Transverse colon (tissue), 4 donors: ENCODE measurements at regions not wholly inside any gene's neighbourhood (a gene's known extent, or its start where the extent isn't known, plus 50 kb on each side); places are given as distances from the start of the nearest gene placed in this dataset.

Experiments used
- DNase-seq: peaks from one replicate; pipeline ENCODE4 v3.0.0-alpha.2; 2019
- H3K27ac ChIP-seq, 4 donors: fragments of 200-600 bp; sonication (generic); 2 replicates each; pipeline ENCODE4 v1.5.1; 2016 to 2018; ENCODE audit warnings: inconsistent platforms in 4 of 4
- H3K27me3 ChIP-seq: fragments of 200-600 bp; sonication (generic); 2 replicates; pipeline ENCODE4 v1.5.1; 2017; ENCODE audit warnings: inconsistent platforms
- H3K36me3 ChIP-seq, 4 donors: fragments of 200-600 bp; sonication (generic); 2 replicates each; pipeline ENCODE4 v1.5.1; 2017 to 2019; ENCODE audit warnings: inconsistent platforms in 4 of 4
- H3K4me1 ChIP-seq, 4 donors: fragments of 200-600 bp; sonication (generic); 2 replicates each; pipeline ENCODE4 v1.5.1; 2017 to 2020; ENCODE audit warnings: inconsistent platforms in 4 of 4
- H3K4me3 ChIP-seq, 4 donors: fragments of 200-600 bp; sonication (generic); 1 replicate in 1 of 4; 2 replicates in 3 of 4; pipeline versions ENCODE4 v1.5.1 to v1.6.1; 2017 to 2019; ENCODE audit warnings: inconsistent platforms in 4 of 4
- H3K9me3 ChIP-seq, 2 donors: fragments of 200-600 bp; sonication (generic); 2 replicates each; pipeline ENCODE4 v1.5.1; 2017 to 2019; ENCODE audit warnings: inconsistent platforms in 2 of 2
- EP300 ChIP-seq: sonication (generic); formaldehyde crosslinking; IDR thresholded peaks from one replicate; pipeline ENCODE4 v1.6.1; 2017; ENCODE audit warnings: antibody characterized with exemption, low read depth
- POLR2A ChIP-seq: fragments of 450-650 bp; IDR thresholded peaks from one replicate; pipeline ENCODE4 v1.6.1; 2016; ENCODE audit warnings: antibody characterized with exemption, mild to moderate bottlenecking, moderate library complexity
- POLR2AphosphoS5 ChIP-seq, 3 donors: sonication (generic); formaldehyde crosslinking; IDR thresholded peaks; one replicate each; pipeline ENCODE4 v1.6.1; 2016; ENCODE audit warnings: antibody characterized with exemption in 3 of 3
- whole genome bisulfite sequencing, 2 donors: methylation state at CpG; one replicate each; pipeline ENCODE4 v1.1.5; 2018; ENCODE audit warnings: low coverage in 1 of 2; 5-methylcytosine and 5-hydroxymethylcytosine counted together
- in situ Hi-C, 4 donors: fragments of 200-750 bp; cut with MboI; loops; one replicate each; pipeline versions ENCODE4 v1.15.0 to v1.15.1; 2017; ENCODE audit warnings: low sequenced_read_pairs in 3 of 4, low pct_ligation_motif_present in 1 of 4, low pct_unique_long_range_greater_than_20kb in 1 of 4
- intact Hi-C: fragments of 100-400 bp; cut with DNase I; formaldehyde crosslinking; loops from one replicate; pipeline ENCODE4 v1.15.1; 2023; ENCODE audit warnings: low total_unique reads
- TF ChIP-seq, protein P1 (sequence below), 5 experiments: fragments of 200-600 bp in 3 of 5; fragments of 450-650 bp in 2 of 5; sonication (generic) in 3 of 5; IDR thresholded peaks; 1 replicate in 2 of 5; 2 replicates in 3 of 5; pipeline ENCODE4 v1.5.1; 2016 to 2017; ENCODE audit warnings: antibody characterized with exemption in 5 of 5, inconsistent platforms in 3 of 5, mild to moderate bottlenecking in 2 of 5, moderate library complexity in 1 of 5

GRCh38 chr6:131353106-131353505 is 217.8 kb downstream of the AKAP7 start:
- no peak for DNase-seq
- Histone ChIP-seq H3K27me3 (no peaks in the 10 kb centered on the region), H3K4me3 (no peak overlapping the region), H3K36me3 (no peaks in the 10 kb centered on the region), H3K4me1 (no peaks in the 10 kb centered on the region), H3K27ac (no peak overlapping the region), H3K9me3 (no peaks in the 10 kb centered on the region)
- WGBS, 2 donors, result 89% methylated on average over 3 of the region's 3 CpGs; no CpG with 5 or more reads in 1 of the 2 donors
- TF ChIP-seq POLR2A (no peak), POLR2AphosphoS5 (IDR thresholded peaks at IDR 0.05) (no peak), EP300 (no peak)
- TF ChIP-seq, protein P1, sequence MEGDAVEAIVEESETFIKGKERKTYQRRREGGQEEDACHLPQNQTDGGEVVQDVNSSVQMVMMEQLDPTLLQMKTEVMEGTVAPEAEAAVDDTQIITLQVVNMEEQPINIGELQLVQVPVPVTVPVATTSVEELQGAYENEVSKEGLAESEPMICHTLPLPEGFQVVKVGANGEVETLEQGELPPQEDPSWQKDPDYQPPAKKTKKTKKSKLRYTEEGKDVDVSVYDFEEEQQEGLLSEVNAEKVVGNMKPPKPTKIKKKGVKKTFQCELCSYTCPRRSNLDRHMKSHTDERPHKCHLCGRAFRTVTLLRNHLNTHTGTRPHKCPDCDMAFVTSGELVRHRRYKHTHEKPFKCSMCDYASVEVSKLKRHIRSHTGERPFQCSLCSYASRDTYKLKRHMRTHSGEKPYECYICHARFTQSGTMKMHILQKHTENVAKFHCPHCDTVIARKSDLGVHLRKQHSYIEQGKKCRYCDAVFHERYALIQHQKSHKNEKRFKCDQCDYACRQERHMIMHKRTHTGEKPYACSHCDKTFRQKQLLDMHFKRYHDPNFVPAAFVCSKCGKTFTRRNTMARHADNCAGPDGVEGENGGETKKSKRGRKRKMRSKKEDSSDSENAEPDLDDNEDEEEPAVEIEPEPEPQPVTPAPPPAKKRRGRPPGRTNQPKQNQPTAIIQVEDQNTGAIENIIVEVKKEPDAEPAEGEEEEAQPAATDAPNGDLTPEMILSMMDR (IDR thresholded peaks at IDR 0.05), result no peak
- intact Hi-C loops, result no loop called here
- in situ Hi-C loops, result no loop called here

GRCh38 chr6:131353876-131354275 is 218.6 kb downstream of the AKAP7 start:
- no peak for TF ChIP-seq POLR2A
- TF ChIP-seq POLR2AphosphoS5 (IDR thresholded peaks at IDR 0.05), result no peak
- no peak for TF ChIP-seq EP300
- TF ChIP-seq, protein P1 (IDR thresholded peaks at IDR 0.05), result no peak
- in situ Hi-C loops (no loop called here), intact Hi-C loops (no loop called here)
- Histone ChIP-seq H3K36me3 (no peaks in the 10 kb centered on the region), H3K4me3 (no peak overlapping the region), H3K4me1 (no peaks in the 10 kb centered on the region), H3K9me3 (no peaks in the 10 kb centered on the region), H3K27me3 (no peaks in the 10 kb centered on the region), H3K27ac (no peak overlapping the region)
- DNase-seq, result no peak
- 96% methylated on average over 3 to 4 of the region's 4 CpGs for WGBS, 2 donors

DNA sequence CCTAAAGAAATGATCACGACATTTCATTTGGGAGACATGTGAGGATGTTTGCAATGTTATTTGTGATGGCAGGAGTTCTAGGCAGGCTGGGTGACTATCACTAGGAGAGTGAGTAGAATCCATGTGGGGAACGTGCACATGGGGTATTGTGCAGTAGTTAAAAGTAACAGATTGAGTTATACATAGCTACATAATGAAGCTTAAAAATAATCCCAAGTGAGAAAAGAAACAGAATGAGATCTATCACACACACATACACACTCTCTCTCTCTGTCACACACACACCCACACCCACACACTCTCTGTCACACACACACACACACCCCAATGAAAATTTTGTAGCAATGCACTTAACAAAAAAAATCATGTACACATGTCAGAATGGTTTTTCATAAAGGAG is 218.7 kb upstream of the ARG1 start:
- H3K9me3 ChIP-seq, result no peaks in the 10 kb centered on the region
- in situ Hi-C loops, result no loop called here
- no peaks in the 10 kb centered on the region for H3K4me1 ChIP-seq
- intact Hi-C loops, result no loop called here
- H3K4me3 ChIP-seq, result no peak overlapping the region
- H3K27ac ChIP-seq, result no peak overlapping the region
- WGBS, 2 donors, result 87 to 89% methylated on average over 2 of the region's 2 CpGs
- no peak for DNase-seq
- TF ChIP-seq POLR2AphosphoS5 (IDR thresholded peaks at IDR 0.05) (no peak), EP300 (no peak), POLR2A (no peak)
- TF ChIP-seq, protein P1 (IDR thresholded peaks at IDR 0.05), result no peak
- no peaks in the 10 kb centered on the region for H3K27me3 ChIP-seq
- H3K36me3 ChIP-seq, result no peaks in the 10 kb centered on the region

DNA sequence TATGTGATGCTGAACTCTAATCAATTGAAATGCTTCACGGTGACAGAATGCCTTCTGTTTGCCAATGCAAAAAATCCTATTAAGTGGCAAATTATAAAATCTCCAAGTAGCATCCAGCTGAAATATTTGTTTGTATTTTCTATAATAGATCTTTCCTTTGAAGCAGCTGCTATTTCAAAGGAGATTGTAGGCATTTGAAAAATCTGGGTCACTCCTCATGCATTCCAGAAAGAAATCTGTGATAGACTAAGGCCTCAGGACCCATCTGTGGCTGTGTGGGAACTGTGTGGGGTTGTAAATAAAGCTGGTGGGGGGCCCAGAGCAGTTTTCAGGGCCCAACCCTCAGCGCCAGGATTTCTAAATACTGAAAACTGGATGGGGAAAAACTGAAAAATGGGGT is 216.9 kb upstream of the ARG1 start:
- Histone ChIP-seq H3K4me3 (no peak overlapping the region), H3K4me1 (no peaks in the 10 kb centered on the region), H3K27ac (no peak overlapping the region), H3K9me3 (no peaks in the 10 kb centered on the region), H3K36me3 (no peaks in the 10 kb centered on the region), H3K27me3 (no peaks in the 10 kb centered on the region)
- intact Hi-C loops, result no loop called here
- no peak for DNase-seq
- TF ChIP-seq POLR2A, result no peak
- TF ChIP-seq EP300, result no peak
- TF ChIP-seq POLR2AphosphoS5 (IDR thresholded peaks at IDR 0.05), result no peak
- TF ChIP-seq, protein P1 (IDR thresholded peaks at IDR 0.05), result no peak
- WGBS, 2 donors, result 75 to 81% methylated on average over 2 of the region's 2 CpGs
- in situ Hi-C loops, result no loop called here
